ENCODE measurements at regions not wholly inside any gene's neighbourhood (a gene's known extent, or its start where the extent isn't known, plus 50 kb on each side); places are given as distances from the start of the nearest gene placed in this dataset.

DNA sequence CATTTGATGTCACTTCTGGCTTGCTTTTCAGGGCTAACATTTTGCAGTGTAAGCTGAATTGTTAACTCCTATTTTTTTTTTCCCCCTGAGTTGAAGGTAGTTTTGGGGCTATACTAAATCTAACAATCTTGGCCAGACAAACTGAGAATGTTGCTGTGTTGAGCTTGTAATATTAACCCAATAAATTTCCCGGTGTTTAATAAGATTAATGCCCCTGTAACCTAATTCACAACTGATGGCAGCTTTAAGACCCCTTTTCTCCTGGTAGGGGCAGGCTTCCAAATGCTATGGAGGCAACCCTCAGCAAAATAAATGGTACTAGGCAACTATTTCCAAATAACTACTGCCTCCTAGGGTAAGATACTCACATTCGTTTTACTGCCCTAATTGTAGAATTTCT, 549.6 kb upstream of the KIF2B start:
- Mint-ChIP-seq H3K36me3 (no peaks in the 10 kb centered on the region), H3K9me3 (peaks cover 0 to 2% (median 0%) of the 10 kb centered on the region in 7 donors), H3K27me3 (ENCODE audit: low read depth in 3 of 3) (no peaks in the 10 kb centered on the region), H3K27ac (no peak overlapping the region), H3K4me1 (no peaks in the 10 kb centered on the region), H3K4me3 (no peak overlapping the region)
- no peak for DNase-seq
- Histone ChIP-seq H3K79me2 (ENCODE audit: insufficient read depth, low read length) (no peaks in the 10 kb centered on the region), H3K4me3 (replicated peaks in 1 of 3; ENCODE audit: low read depth in 2 of 3, low read length in 3 of 3) (no peak overlapping the region), H3K27me3 (ENCODE audit: control insufficient read depth in 2 of 2, insufficient read depth in 2 of 2, low read length in 2 of 2) (no peaks in the 10 kb centered on the region), H4K20me1 (ENCODE audit: insufficient read depth, low read length) (no peaks in the 10 kb centered on the region), H3K4me1 (ENCODE audit: control insufficient read depth in 1 of 2, insufficient read depth in 2 of 2, low read length in 2 of 2) (no peaks in the 10 kb centered on the region), H2AFZ (ENCODE audit: insufficient read depth, low read depth, low read length, poor library complexity, severe bottlenecking) (no peak overlapping the region), H3K36me3 (replicated peaks in 1 of 2; ENCODE audit: control insufficient read depth in 1 of 2, insufficient read depth in 2 of 2, low read length in 2 of 2) (no peaks in the 10 kb centered on the region), H3K9ac (ENCODE audit: insufficient read depth, low read length, poor library complexity, severe bottlenecking) (no peak overlapping the region), H3K4me2 (replicated peaks; ENCODE audit: extremely low read depth, low read length, poor library complexity, severe bottlenecking) (no peak overlapping the region), H3K9me3 (replicated peaks in 1 of 2; ENCODE audit: control insufficient read depth in 1 of 2, insufficient read depth in 1 of 2, low read length in 2 of 2) (no peaks in the 10 kb centered on the region), H3K27ac (ENCODE audit: low read depth in 1 of 2, low read length in 2 of 2) (no peak overlapping the region)
- WGBS (ENCODE audit: insufficient coverage): no CpG with 5 or more reads among the region's 2 CpGs
- intact Hi-C loops (cut with micrococcal nuclease): no loop called here
- TF ChIP-seq, protein P1, sequence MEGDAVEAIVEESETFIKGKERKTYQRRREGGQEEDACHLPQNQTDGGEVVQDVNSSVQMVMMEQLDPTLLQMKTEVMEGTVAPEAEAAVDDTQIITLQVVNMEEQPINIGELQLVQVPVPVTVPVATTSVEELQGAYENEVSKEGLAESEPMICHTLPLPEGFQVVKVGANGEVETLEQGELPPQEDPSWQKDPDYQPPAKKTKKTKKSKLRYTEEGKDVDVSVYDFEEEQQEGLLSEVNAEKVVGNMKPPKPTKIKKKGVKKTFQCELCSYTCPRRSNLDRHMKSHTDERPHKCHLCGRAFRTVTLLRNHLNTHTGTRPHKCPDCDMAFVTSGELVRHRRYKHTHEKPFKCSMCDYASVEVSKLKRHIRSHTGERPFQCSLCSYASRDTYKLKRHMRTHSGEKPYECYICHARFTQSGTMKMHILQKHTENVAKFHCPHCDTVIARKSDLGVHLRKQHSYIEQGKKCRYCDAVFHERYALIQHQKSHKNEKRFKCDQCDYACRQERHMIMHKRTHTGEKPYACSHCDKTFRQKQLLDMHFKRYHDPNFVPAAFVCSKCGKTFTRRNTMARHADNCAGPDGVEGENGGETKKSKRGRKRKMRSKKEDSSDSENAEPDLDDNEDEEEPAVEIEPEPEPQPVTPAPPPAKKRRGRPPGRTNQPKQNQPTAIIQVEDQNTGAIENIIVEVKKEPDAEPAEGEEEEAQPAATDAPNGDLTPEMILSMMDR (IDR thresholded peaks at IDR 0.05): no peak

DNA sequence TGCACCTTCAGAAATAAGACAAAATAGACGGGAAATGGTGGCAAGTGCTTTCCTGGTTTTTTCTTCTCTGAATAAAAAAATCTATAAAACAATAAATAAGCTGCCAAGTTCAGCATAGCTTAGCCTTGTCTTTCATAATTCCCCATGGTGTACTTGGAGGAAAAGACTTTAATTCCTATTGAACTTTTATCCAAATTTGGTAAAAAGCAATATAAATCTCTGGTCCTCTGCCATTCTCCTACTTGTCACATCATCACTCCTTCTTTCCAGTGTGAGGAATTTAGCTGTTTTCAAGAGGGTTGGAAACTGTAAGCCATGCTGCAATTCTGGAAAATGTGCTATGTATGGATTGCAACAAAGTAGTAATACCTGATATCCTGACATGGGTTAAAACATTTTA, 551.8 kb upstream of the KIF2B start:
- no peak for DNase-seq
- H3K4me2 ChIP-seq (replicated peaks; ENCODE audit: extremely low read depth, low read length, poor library complexity, severe bottlenecking): no peak overlapping the region
- TF ChIP-seq, protein P1 (IDR thresholded peaks at IDR 0.05): no peak
- Mint-ChIP-seq H3K4me1 (no peaks in the 10 kb centered on the region), H3K36me3 (no peaks in the 10 kb centered on the region), H3K27me3 (ENCODE audit: low read depth in 3 of 3) (no peaks in the 10 kb centered on the region), H3K9me3 (peaks cover 0 to 2% (median 0%) of the 10 kb centered on the region in 7 donors), H3K4me3 (no peak overlapping the region), H3K27ac (no peak overlapping the region)
- intact Hi-C loops (cut with micrococcal nuclease): no loop called here
- no CpG with 5 or more reads among the region's 1 CpG for WGBS (ENCODE audit: insufficient coverage)
- no peak overlapping the region for H3K4me3 ChIP-seq (replicated peaks in 1 of 3; ENCODE audit: low read depth in 2 of 3, low read length in 3 of 3)
- no peaks in the 10 kb centered on the region for H4K20me1 ChIP-seq (ENCODE audit: insufficient read depth, low read length)
- H2AFZ ChIP-seq (ENCODE audit: insufficient read depth, low read depth, low read length, poor library complexity, severe bottlenecking): no peak overlapping the region
- H3K9ac ChIP-seq (ENCODE audit: insufficient read depth, low read length, poor library complexity, severe bottlenecking): no peak overlapping the region
- no peak overlapping the region for H3K27ac ChIP-seq (ENCODE audit: low read depth in 1 of 2, low read length in 2 of 2)
- no peaks in the 10 kb centered on the region for H3K36me3 ChIP-seq (replicated peaks in 1 of 2; ENCODE audit: control insufficient read depth in 1 of 2, insufficient read depth in 2 of 2, low read length in 2 of 2)
- H3K27me3 ChIP-seq (ENCODE audit: control insufficient read depth in 2 of 2, insufficient read depth in 2 of 2, low read length in 2 of 2): no peaks in the 10 kb centered on the region
- no peaks in the 10 kb centered on the region for H3K4me1 ChIP-seq (ENCODE audit: control insufficient read depth in 1 of 2, insufficient read depth in 2 of 2, low read length in 2 of 2)
- H3K9me3 ChIP-seq (replicated peaks in 1 of 2; ENCODE audit: control insufficient read depth in 1 of 2, insufficient read depth in 1 of 2, low read length in 2 of 2): no peaks in the 10 kb centered on the region
- no peaks in the 10 kb centered on the region for H3K79me2 ChIP-seq (ENCODE audit: insufficient read depth, low read length)
